Astrocyte (in vitro differentiated cells and primary cell): ENCODE measurements at regions not wholly inside any gene's neighbourhood (a gene's known extent, or its start where the extent isn't known, plus 50 kb on each side); places are given as distances from the start of the nearest gene placed in this dataset.

Experiments used
- EZH2 ChIP-seq: IDR thresholded peaks from 2 replicates; pipeline ENCODE4 v1.6.1; 2012; ENCODE audit warnings: mild to moderate bottlenecking, low read length, inconsistent platforms; ENCODE audit not compliant: insufficient read depth
- TF ChIP-seq, protein P1 (sequence below): IDR thresholded peaks from 2 replicates; pipeline ENCODE4 v1.5.1; 2011; ENCODE audit warnings: low read depth, mild to moderate bottlenecking, inconsistent platforms, low read length, moderate library complexity; ENCODE audit not compliant: insufficient read depth

DNA sequence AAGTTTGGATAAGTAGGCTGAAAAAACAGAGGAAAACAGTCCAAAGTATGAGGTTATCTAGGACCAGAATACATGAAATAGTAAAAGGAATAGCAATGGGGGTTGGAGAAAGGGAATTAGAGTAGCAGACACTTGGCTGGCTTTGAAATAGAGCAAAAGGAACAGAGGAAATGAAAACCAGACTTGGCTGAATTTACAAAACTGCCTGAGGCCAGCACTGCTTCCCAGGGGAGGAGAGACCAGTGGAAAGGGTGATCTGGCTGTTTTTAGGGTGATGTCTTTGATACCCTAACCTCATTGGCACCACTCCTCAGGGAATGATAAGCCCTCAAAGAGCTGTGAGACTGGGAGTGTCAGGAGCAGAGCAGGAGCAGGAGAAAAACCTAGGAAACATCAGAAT is 413.4 kb upstream of the SLC30A5 start:
- TF ChIP-seq, protein P1, sequence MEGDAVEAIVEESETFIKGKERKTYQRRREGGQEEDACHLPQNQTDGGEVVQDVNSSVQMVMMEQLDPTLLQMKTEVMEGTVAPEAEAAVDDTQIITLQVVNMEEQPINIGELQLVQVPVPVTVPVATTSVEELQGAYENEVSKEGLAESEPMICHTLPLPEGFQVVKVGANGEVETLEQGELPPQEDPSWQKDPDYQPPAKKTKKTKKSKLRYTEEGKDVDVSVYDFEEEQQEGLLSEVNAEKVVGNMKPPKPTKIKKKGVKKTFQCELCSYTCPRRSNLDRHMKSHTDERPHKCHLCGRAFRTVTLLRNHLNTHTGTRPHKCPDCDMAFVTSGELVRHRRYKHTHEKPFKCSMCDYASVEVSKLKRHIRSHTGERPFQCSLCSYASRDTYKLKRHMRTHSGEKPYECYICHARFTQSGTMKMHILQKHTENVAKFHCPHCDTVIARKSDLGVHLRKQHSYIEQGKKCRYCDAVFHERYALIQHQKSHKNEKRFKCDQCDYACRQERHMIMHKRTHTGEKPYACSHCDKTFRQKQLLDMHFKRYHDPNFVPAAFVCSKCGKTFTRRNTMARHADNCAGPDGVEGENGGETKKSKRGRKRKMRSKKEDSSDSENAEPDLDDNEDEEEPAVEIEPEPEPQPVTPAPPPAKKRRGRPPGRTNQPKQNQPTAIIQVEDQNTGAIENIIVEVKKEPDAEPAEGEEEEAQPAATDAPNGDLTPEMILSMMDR = no peak
- no peak for TF ChIP-seq EZH2
